SK-N-SH (cell line): ENCODE measurements at regions not wholly inside any gene's neighbourhood (a gene's known extent, or its start where the extent isn't known, plus 50 kb on each side); places are given as distances from the start of the nearest gene placed in this dataset.

Source experiments
- CTCF ChIA-PET: fragments of 300-600, 350-600 bp; formaldehyde crosslinking; extraction: SDS; loops from one replicate; lab custom pipeline; 2021; lab: Yijun Ruan, JAX
- POLR2A ChIA-PET: fragments of 350-600 bp; sonication (Branson Sonifier 250); formaldehyde crosslinking; extraction: SDS; loops from one replicate; lab custom pipeline; 2020; ENCODE audit warnings: antibody characterized with exemption, inconsistent platforms; lab: Yijun Ruan, JAX
- DNase-seq: peaks from one replicate; pipeline ENCODE4 v3.0.0; 2012
- H2AFZ ChIP-seq: fragments of 200-600 bp; sonication (generic); 2 replicates; pipeline ENCODE4 v1.8.1; 2016; ENCODE audit warnings: antibody characterized with exemption, mild to moderate bottlenecking, low read depth
- H3F3A ChIP-seq: fragments of 200-600 bp; sonication (generic); replicated peaks from 2 replicates; pipeline ENCODE3; 2016; ENCODE audit warnings: antibody characterized with exemption, mild to moderate bottlenecking; ENCODE audit not compliant: insufficient read depth
- H3K27ac ChIP-seq, 2 experiments: fragments of 200-500 bp in 1 of 2; fragments of 200-600 bp in 1 of 2; sonication (Bioruptor generic) in 1 of 2; sonication (generic), shearing (Covaris generic) in 1 of 2; 2 replicates each; pipeline versions ENCODE4 v1.5.1 to v1.6.1; 2014 to 2016; ENCODE audit warnings: low read depth in 2 of 2, inconsistent platforms in 1 of 2, low read length in 1 of 2, mild to moderate bottlenecking in 1 of 2, mixed read lengths in 1 of 2
- H3K27me3 ChIP-seq: fragments of 200-600 bp; sonication (generic), shearing (Covaris generic); 2 replicates; pipeline ENCODE4 v1.6.1; 2016; ENCODE audit warnings: mixed run types; ENCODE audit not compliant: insufficient read depth
- H3K36me3 ChIP-seq, 2 experiments: fragments of 200-500 bp in 1 of 2; fragments of 200-600 bp in 1 of 2; sonication (Bioruptor generic) in 1 of 2; sonication (generic) in 1 of 2; replicated peaks in 1 of 2; 2 replicates each; pipeline versions ENCODE3 to v1.5.1; 2014 to 2016; ENCODE audit warnings: low read length in 1 of 2, mild to moderate bottlenecking in 1 of 2; ENCODE audit not compliant: insufficient read depth in 2 of 2, control insufficient read depth in 1 of 2
- H3K4me1 ChIP-seq, 2 experiments: fragments of 200-500 bp in 1 of 2; fragments of 200-600 bp in 1 of 2; sonication (Bioruptor generic) in 1 of 2; sonication (generic), shearing (Covaris generic) in 1 of 2; 2 replicates each; pipeline versions ENCODE4 v1.5.1 to v1.6.1; 2014 to 2016; ENCODE audit warnings: low read depth in 1 of 2, low read length in 1 of 2, mixed run types in 1 of 2; ENCODE audit not compliant: insufficient read depth in 2 of 2, control insufficient read depth in 1 of 2
- H3K4me2 ChIP-seq: fragments of 200-600 bp; sonication (generic), shearing (Covaris generic); 2 replicates; pipeline ENCODE4 v1.6.1; 2017; ENCODE audit warnings: mixed run types
- H3K4me3 ChIP-seq, 2 experiments: fragments of 200-500 bp in 1 of 2; fragments of 200-600 bp in 1 of 2; sonication (Bioruptor generic) in 1 of 2; sonication (generic), shearing (Covaris generic) in 1 of 2; 2 replicates each; pipeline versions ENCODE4 v1.5.1 to v1.8.1; 2014 to 2016; ENCODE audit warnings: low read depth in 2 of 2, inconsistent platforms in 1 of 2, low read length in 1 of 2, mild to moderate bottlenecking in 1 of 2, mixed read lengths in 1 of 2, moderate library complexity in 1 of 2
- H3K79me2 ChIP-seq: fragments of 200-600 bp; sonication (generic); 2 replicates; pipeline ENCODE4 v1.8.1; 2017; ENCODE audit warnings: mild to moderate bottlenecking; ENCODE audit not compliant: insufficient read depth
- H3K9ac ChIP-seq: fragments of 200-600 bp; sonication (generic); 2 replicates; pipeline ENCODE4 v1.6.1; 2017; ENCODE audit warnings: mixed run types
- H3K9me2 ChIP-seq: fragments of 200-600 bp; sonication (generic); 2 replicates; pipeline ENCODE4 v1.6.1; 2017; ENCODE audit warnings: mixed run types
- H3K9me3 ChIP-seq: fragments of 200-600 bp; sonication (generic); 2 replicates; pipeline ENCODE4 v1.6.1; 2017; ENCODE audit warnings: mixed run types, mild to moderate bottlenecking, moderate library complexity
- H4K20me1 ChIP-seq: fragments of 200-600 bp; sonication (generic); 2 replicates; pipeline ENCODE4 v1.6.1; 2017; ENCODE audit warnings: mild to moderate bottlenecking, mixed run types; ENCODE audit not compliant: insufficient read depth
- FOSL2 ChIP-seq: IDR thresholded peaks from 2 replicates; pipeline ENCODE4 v1.4.0; 2012; ENCODE audit warnings: low read depth, mild to moderate bottlenecking, moderate library complexity, borderline replicate concordance
- GATA2 ChIP-seq: sonication (generic); formaldehyde crosslinking; IDR thresholded peaks from 2 replicates; pipeline ENCODE4 v1.5.0; 2020; ENCODE audit warnings: mild to moderate bottlenecking, missing genetic modification reagents
- JUND ChIP-seq: IDR thresholded peaks from 2 replicates; pipeline ENCODE4 v1.4.0; 2012
- MXI1 ChIP-seq: IDR thresholded peaks from 2 replicates; pipeline ENCODE4 v1.6.1; 2012; ENCODE audit warnings: mild to moderate bottlenecking, low read depth, low read length, improper control_type of control experiment
- POLR2AphosphoS5 ChIP-seq: IDR thresholded peaks from 2 replicates; pipeline ENCODE4 v1.6.1; 2012; ENCODE audit warnings: low read depth, low read length
- RAD21 ChIP-seq: IDR thresholded peaks from 2 replicates; pipeline ENCODE4 v1.6.1; 2012; ENCODE audit warnings: mild to moderate bottlenecking, low read length
- RCOR1 ChIP-seq: fragments of 150-350 bp; IDR thresholded peaks from 2 replicates; pipeline ENCODE4 v1.6.1; 2017; ENCODE audit warnings: antibody characterized with exemption, low read length
- RFX5 ChIP-seq: IDR thresholded peaks from 2 replicates; pipeline ENCODE4 v1.6.1; 2012; ENCODE audit warnings: mild to moderate bottlenecking, improper control_type of control experiment, low read length
- RXRA ChIP-seq: IDR thresholded peaks from 2 replicates; pipeline ENCODE4 v1.4.0; 2012; ENCODE audit warnings: low read depth, mild to moderate bottlenecking, borderline replicate concordance
- SIN3A ChIP-seq: IDR thresholded peaks from 2 replicates; pipeline ENCODE4 v1.6.1; 2012; ENCODE audit warnings: low read depth, mild to moderate bottlenecking, low read length, moderate library complexity, borderline replicate concordance
- TAF1 ChIP-seq: IDR thresholded peaks from 2 replicates; pipeline ENCODE4 v1.6.1; 2012; ENCODE audit warnings: low read depth, mild to moderate bottlenecking, low read length, moderate library complexity, borderline replicate concordance
- TEAD4 ChIP-seq: IDR thresholded peaks from 2 replicates; pipeline ENCODE4 v1.4.0; 2012; ENCODE audit warnings: mild to moderate bottlenecking, borderline replicate concordance; ENCODE audit not compliant: insufficient read depth
- WGBS: methylation state at CpG from one replicate; pipeline ENCODE4 v1.1.6; 2017; ENCODE audit warnings: low lambda C conversion rate; 5-methylcytosine and 5-hydroxymethylcytosine counted together
- TF ChIP-seq, protein P1 (sequence below): IDR thresholded peaks from 2 replicates; pipeline ENCODE4 v1.4.0; 2012; ENCODE audit warnings: low read depth

DNA sequence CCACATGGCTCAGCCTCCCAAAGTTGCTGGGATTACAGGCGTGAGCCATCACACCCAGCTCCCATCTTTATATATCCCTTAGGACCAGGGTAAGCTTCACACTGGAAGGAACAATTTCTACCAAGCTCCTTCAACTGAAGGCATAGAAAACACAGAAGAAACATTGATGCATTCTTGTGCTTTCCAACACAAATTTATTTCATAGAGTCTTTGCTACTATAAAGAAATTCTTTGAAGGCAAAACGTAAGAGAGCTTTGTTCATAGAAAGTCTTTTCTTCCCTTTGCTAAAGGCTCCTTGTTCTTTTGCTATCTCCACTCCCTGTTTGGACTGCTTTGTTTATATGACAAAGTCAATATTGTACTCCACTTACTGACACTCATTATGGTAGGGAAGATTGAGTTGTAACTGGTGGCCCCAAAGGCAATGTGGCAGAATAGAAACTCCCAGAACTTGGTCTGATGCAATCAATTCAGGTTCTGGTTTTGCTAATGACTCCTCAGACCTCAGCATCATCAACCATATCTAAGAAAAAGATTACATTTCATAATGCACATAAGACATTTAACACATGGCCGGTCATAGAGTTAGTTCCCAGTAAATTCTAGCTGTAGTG, 97.4 kb upstream of the CLINT1 start:
- H3K27ac ChIP-seq = no peak overlapping the region
- CTCF ChIA-PET = interaction anchor here (0.6 to 2.4 kb wide), 3 partner anchors 8 to 194 kb away, joined by 3 to 11 read pairs (median 3); no protein-coding TSS in a partner anchor

DNA sequence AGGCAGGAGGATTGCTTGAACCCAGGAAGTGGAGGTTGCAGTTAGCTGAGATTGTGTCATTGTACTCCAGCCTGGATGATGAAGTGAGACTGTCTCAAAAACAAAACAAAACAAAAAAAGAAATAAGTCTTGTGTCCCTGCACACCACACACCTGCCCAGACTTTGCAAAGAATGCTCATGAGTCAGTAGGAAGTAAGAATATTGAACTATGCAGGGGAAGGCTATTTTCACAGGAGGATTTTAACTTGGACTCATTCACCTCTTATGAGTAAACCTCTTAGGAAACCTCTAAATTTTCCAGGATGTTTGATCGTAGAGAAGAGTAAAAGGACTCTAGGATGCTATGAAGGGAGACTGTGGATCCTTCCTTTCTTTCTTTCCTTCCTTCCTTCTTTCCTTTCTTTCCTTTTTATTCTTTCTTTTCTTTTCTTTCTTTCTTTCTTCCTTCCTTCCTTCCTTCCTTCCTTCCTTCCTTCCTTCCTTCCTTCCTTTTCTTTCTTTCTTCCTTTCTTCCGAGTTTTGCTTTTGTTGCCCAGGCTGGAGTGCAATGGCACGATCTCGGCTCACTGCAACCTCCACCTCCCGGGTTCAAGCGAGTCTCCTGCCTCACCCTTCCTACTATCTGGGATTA, 96.7 kb upstream of the CLINT1 start:
- no peak overlapping the region for H3K9ac ChIP-seq
- TF ChIP-seq, protein P1, sequence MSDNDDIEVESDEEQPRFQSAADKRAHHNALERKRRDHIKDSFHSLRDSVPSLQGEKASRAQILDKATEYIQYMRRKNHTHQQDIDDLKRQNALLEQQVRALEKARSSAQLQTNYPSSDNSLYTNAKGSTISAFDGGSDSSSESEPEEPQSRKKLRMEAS = no peak
- TF ChIP-seq SIN3A = no peak
- TF ChIP-seq MXI1 = no peak
- TF ChIP-seq, all 33 proteins: peak for 0
- H3K79me2 ChIP-seq = no peaks in the 10 kb centered on the region
- no peaks in the 10 kb centered on the region for H3K36me3 ChIP-seq
- H3K4me3 ChIP-seq = no peak overlapping the region
- H3F3A ChIP-seq = no peaks in the 10 kb centered on the region
- H4K20me1 ChIP-seq = no peaks in the 10 kb centered on the region
- no peaks in the 10 kb centered on the region for H3K9me3 ChIP-seq
- H3K27ac ChIP-seq = no peak overlapping the region
- 81% methylated on average over 6 of the region's 6 CpGs for WGBS
- H3K9me2 ChIP-seq = no peaks in the 10 kb centered on the region
- no peak overlapping the region for H3K4me2 ChIP-seq
- ChIA-PET POLR2A (no interaction called here), CTCF (interaction anchor here (0.6 to 3.2 kb wide), 2 partner anchors 127 to 138 kb away, joined by 3 to 7 read pairs; no protein-coding TSS in a partner anchor)
- no peak for DNase-seq
- H3K4me1 ChIP-seq = no peaks in the 10 kb centered on the region
- H2AFZ ChIP-seq = no peak overlapping the region
- no peaks in the 10 kb centered on the region for H3K27me3 ChIP-seq

More for the DNA sequence above, 97.4 kb upstream of the CLINT1 start:
- H3K9ac ChIP-seq = no peak overlapping the region
- WGBS = 65% methylated on average over 3 of the region's 3 CpGs
- POLR2A ChIA-PET = no interaction called here
- no peaks in the 10 kb centered on the region for H4K20me1 ChIP-seq
- TF ChIP-seq TEAD4 (no peak), RCOR1 (no peak), POLR2AphosphoS5 (no peak), MXI1 (no peak), GATA2 (peak; percentile 59), JUND (no peak), RFX5 (no peak), RXRA (no peak)
- peak; percentile 27 for DNase-seq
- H3K9me2 ChIP-seq = no peaks in the 10 kb centered on the region
- no peaks in the 10 kb centered on the region for H3K9me3 ChIP-seq
- H3K36me3 ChIP-seq = no peaks in the 10 kb centered on the region
- no peaks in the 10 kb centered on the region for H3F3A ChIP-seq
- H3K4me1 ChIP-seq = peaks cover 0 to 6% of the 10 kb centered on the region in 2 experiments; a peak in 2 of 4 replicates
- no peak overlapping the region for H3K4me3 ChIP-seq
- no peak overlapping the region for H2AFZ ChIP-seq
- H3K79me2 ChIP-seq = no peaks in the 10 kb centered on the region
- no peak overlapping the region for H3K4me2 ChIP-seq
- H3K27me3 ChIP-seq = no peaks in the 10 kb centered on the region

DNA sequence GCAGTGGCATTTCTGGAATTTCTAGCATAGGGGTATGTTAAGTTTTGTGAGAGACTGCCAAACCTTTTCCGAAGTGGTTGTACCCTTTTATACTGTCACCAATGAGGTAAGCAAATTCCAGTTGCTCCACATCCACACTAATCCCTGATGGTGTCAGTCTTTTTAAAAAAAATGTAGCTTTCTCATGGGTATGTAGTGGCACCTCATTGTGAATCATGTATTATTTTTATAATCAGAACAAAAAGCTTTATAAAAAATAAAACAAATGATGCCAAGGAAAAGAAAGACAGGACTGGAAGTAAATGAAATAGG, 93.4 kb upstream of the CLINT1 start:
- DNase-seq = no peak
- WGBS = 78% methylated on average over 1 of the region's 1 CpG
- Histone ChIP-seq H3K4me1 (no peaks in the 10 kb centered on the region; a peak in 1 of 4 replicates), H3K27ac (no peak overlapping the region), H3K9ac (no peak overlapping the region), H3K4me3 (no peak overlapping the region), H3F3A (no peaks in the 10 kb centered on the region), H3K9me2 (no peaks in the 10 kb centered on the region), H4K20me1 (no peaks in the 10 kb centered on the region), H2AFZ (no peak overlapping the region), H3K9me3 (no peaks in the 10 kb centered on the region), H3K27me3 (no peaks in the 10 kb centered on the region), H3K36me3 (no peaks in the 10 kb centered on the region), H3K4me2 (no peak overlapping the region), H3K79me2 (no peaks in the 10 kb centered on the region)
- no peak for TF ChIP-seq RXRA
- no peak for TF ChIP-seq FOSL2
- TF ChIP-seq TAF1 = no peak
- no peak for TF ChIP-seq RAD21
- TF ChIP-seq MXI1 = no peak
- ChIA-PET CTCF (interaction anchor here (1.2 to 4.9 kb wide), 6 partner anchors 32 to 209 kb away, joined by 3 to 81 read pairs (median 4); partner anchors contain the start of gene LSM11), POLR2A (no interaction called here)
